Natural killer cell treated with Interleukin-12 subunit alpha and Interleukin-12 subunit beta and Interleukin-15 and Interleukin-18, amount 100 ng/mL, for 72 hours (primary cell): ENCODE measurements at regions not wholly inside any gene's neighbourhood (a gene's known extent, or its start where the extent isn't known, plus 50 kb on each side); places are given as distances from the start of the nearest gene placed in this dataset.

Experiments
- ATAC-seq, 2 donors: fragments of 150-1000 bp; cut with Tn5 transposase in 1 of 2; sonication (Bioruptor Pico), chemical (Tn5 transposase) in 1 of 2; 2 replicates each; pipeline ENCODE4 v1.10.0; 2021
- DNase-seq: peaks from one replicate; pipeline ENCODE4 v3.0.0; 2022; ENCODE audit warnings: low spot score
- H3K27ac Mint-ChIP-seq, 2 donors: 1 replicate in 1 of 2; 2 replicates in 1 of 2; pipeline ENCODE4 v1.8.0; 2022; ENCODE audit warnings: mixed read lengths in 2 of 2, mild to moderate bottlenecking in 1 of 2, moderate library complexity in 1 of 2
- H3K27me3 Mint-ChIP-seq, 2 donors: 1 replicate in 1 of 2; 2 replicates in 1 of 2; pipeline ENCODE4 v1.8.0; 2022; ENCODE audit warnings: mixed read lengths in 2 of 2
- H3K36me3 Mint-ChIP-seq: one replicate; pipeline ENCODE4 v1.8.0; 2022; ENCODE audit warnings: mixed read lengths
- H3K4me1 Mint-ChIP-seq, 2 donors: 1 replicate in 1 of 2; 2 replicates in 1 of 2; pipeline ENCODE4 v1.8.0; 2022; ENCODE audit warnings: low read depth in 2 of 2, mixed read lengths in 2 of 2, mild to moderate bottlenecking in 1 of 2
- H3K4me3 Mint-ChIP-seq: one replicate; pipeline ENCODE4 v1.8.0; 2022; ENCODE audit warnings: mixed read lengths
- H3K9me3 Mint-ChIP-seq: 2 replicates; pipeline ENCODE4 v1.8.0; 2022; ENCODE audit warnings: mixed read lengths

GRCh38 chr13:22693691-22694090 lies 487.1 kb upstream of the SGCG start:
- Mint-ChIP-seq H3K27me3 (no peaks in the 10 kb centered on the region), H3K9me3 (peaks cover 13% of the 10 kb centered on the region), H3K36me3 (peaks cover 11% of the 10 kb centered on the region), H3K27ac (no peak overlapping the region), H3K4me3 (no peak overlapping the region), H3K4me1 (no peaks in the 10 kb centered on the region)
- ATAC-seq (no peak), DNase-seq (no peak)

GRCh38 chr13:22696433-22696832 lies 484.3 kb upstream of the SGCG start:
- Mint-ChIP-seq H3K9me3 (peaks cover 18% of the 10 kb centered on the region), H3K27ac (no peak overlapping the region), H3K36me3 (peaks cover 11% of the 10 kb centered on the region), H3K27me3 (no peaks in the 10 kb centered on the region), H3K4me3 (no peak overlapping the region), H3K4me1 (no peaks in the 10 kb centered on the region)
- no peak for ATAC-seq
- DNase-seq, result no peak

DNA sequence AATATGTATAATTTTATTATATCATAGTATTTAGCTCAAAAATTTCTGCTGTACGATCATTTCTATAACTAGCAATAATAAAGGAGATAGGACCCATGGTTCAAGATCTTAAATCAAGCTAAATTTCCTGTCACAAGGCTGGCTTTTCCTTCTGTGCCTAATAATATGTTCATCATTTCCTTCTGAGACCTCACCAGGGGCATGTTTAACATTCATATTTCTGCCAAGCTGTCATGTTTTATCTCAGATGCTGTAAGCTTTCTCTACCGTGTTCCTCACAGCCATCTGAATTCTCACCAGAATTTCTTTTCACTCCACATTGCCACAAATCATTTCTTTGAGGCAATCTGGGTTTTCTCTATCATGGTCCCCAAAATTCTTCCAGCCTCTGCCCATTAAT lies 482.3 kb upstream of the SGCG start:
- no peak for ATAC-seq
- no peaks in the 10 kb centered on the region for H3K27me3 Mint-ChIP-seq
- H3K27ac Mint-ChIP-seq, result no peak overlapping the region
- H3K4me3 Mint-ChIP-seq, result no peak overlapping the region
- H3K4me1 Mint-ChIP-seq, result no peaks in the 10 kb centered on the region
- H3K9me3 Mint-ChIP-seq, result peaks cover 14% of the 10 kb centered on the region
- H3K36me3 Mint-ChIP-seq, result peaks cover 11% of the 10 kb centered on the region
- DNase-seq, result no peak

GRCh38 chr13:22700246-22700887 lies 480.4 kb upstream of the SGCG start:
- ATAC-seq, result no peak
- no peak overlapping the region for H3K27ac Mint-ChIP-seq
- no peaks in the 10 kb centered on the region for H3K4me1 Mint-ChIP-seq
- H3K9me3 Mint-ChIP-seq, result peaks cover 10% of the 10 kb centered on the region
- peaks cover 4% of the 10 kb centered on the region for H3K36me3 Mint-ChIP-seq
- no peak overlapping the region for H3K4me3 Mint-ChIP-seq
- H3K27me3 Mint-ChIP-seq, result no peaks in the 10 kb centered on the region
- no peak for DNase-seq

DNA sequence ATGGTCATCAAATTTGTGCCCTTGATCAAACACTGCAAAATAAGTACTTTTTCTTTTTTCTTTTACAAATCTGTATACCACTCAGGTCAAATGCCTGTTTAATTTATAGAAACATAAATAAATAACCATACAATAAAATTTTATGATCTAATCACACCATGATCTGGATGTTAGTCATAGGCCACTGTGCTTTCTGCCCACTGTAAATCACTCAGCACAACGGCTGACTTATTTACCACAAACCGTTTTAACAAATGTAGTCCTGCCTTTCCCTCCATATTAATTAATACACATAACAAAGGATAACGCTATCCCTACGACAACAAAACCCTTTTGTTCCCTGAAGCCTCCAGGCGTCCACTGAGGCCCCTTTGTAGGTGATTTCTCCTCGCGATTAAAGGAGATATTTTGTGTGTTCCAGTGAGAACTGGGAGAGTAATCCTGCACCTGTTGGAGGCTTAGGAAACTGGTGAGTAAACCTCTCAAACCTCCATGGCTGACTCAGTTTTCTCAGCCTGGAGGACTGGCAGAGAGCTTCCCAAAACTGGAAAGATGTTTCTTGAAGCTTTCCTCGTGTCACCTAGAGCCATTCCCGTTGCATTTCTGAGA lies 477.1 kb upstream of the SGCG start:
- no peaks in the 10 kb centered on the region for H3K4me1 Mint-ChIP-seq
- H3K9me3 Mint-ChIP-seq, result peaks cover 9% of the 10 kb centered on the region
- no peak overlapping the region for H3K27ac Mint-ChIP-seq
- no peak overlapping the region for H3K4me3 Mint-ChIP-seq
- no peak for ATAC-seq
- DNase-seq, result no peak
- H3K36me3 Mint-ChIP-seq, result no peaks in the 10 kb centered on the region
- no peaks in the 10 kb centered on the region for H3K27me3 Mint-ChIP-seq

DNA sequence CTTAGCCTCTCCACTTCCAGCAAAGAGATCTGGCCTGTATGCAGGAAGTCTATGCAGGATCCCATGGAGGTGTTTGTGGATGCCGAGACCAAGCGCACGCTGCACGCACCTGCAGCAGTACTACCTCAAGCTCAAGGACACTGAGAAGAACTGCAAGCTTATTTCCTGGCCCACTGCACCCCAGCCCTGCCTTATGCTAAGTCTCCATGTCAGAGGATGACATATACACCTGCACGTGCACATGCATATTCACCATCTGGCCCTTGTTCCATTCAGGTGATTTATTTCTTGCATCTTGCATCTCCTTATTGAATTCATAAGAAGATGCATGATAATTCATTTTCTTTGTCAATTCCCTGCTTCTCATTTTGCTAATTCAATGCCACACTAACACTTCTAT lies 472.8 kb upstream of the SGCG start:
- ATAC-seq, result no peak
- H3K27me3 Mint-ChIP-seq, result no peaks in the 10 kb centered on the region
- no peak for DNase-seq
- no peaks in the 10 kb centered on the region for H3K36me3 Mint-ChIP-seq
- H3K4me3 Mint-ChIP-seq, result no peak overlapping the region
- H3K4me1 Mint-ChIP-seq, result no peaks in the 10 kb centered on the region
- no peak overlapping the region for H3K27ac Mint-ChIP-seq
- H3K9me3 Mint-ChIP-seq, result peaks cover 8% of the 10 kb centered on the region

DNA sequence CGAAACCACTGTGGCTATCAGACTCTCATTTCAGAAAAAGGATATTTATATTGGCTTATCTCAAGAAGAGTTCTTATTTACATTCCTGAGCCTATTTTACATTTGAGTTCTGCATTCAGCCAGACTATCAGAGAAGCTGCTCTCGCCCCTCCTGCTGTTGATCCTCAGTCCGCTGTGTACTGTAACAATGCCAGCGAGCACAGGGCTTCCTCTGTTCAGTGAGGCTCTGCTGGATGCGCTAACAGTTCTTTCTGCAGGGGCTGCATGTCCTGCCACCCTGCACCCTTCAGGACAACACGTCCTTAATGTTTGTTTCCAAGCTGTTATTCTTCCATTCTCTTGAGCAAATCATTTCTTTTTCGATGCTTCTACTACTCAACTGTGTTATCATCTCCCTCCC lies 463.7 kb upstream of the SGCG start:
- DNase-seq, result no peak
- H3K36me3 Mint-ChIP-seq, result no peaks in the 10 kb centered on the region
- H3K9me3 Mint-ChIP-seq, result peaks cover 3% of the 10 kb centered on the region
- no peak overlapping the region for H3K27ac Mint-ChIP-seq
- H3K27me3 Mint-ChIP-seq, result no peaks in the 10 kb centered on the region
- no peak overlapping the region for H3K4me3 Mint-ChIP-seq
- no peak for ATAC-seq
- H3K4me1 Mint-ChIP-seq, result no peaks in the 10 kb centered on the region

DNA sequence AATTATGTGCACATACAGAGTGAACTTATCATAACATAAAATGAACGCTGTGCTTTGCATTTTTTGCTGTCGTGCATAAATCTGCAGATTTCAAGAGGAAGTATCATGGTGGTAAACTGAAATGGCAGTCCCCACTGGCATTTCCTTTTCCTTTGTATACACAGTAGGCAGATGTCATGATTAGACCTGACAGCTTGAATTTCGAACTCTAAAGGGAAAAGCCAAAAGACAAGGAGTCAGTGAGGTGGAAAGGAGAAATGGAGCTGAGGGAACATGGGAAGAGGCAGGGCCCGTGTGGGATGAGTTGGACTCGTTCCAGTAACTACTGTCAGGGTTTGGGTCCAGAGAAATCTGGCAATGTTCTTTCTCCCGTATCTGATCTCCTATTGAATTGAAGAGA lies 454.1 kb upstream of the SGCG start:
- H3K9me3 Mint-ChIP-seq, result no peaks in the 10 kb centered on the region
- H3K4me3 Mint-ChIP-seq, result no peak overlapping the region
- H3K27ac Mint-ChIP-seq, result no peak overlapping the region
- DNase-seq (no peak), ATAC-seq (no peak)
- no peaks in the 10 kb centered on the region for H3K4me1 Mint-ChIP-seq
- no peaks in the 10 kb centered on the region for H3K36me3 Mint-ChIP-seq
- H3K27me3 Mint-ChIP-seq, result no peaks in the 10 kb centered on the region

- no peak for ATAC-seq
Observed at GRCh38 chr13:22735011-22735995, 445.5 kb upstream of the SGCG start.

GRCh38 chr13:22736084-22736767 lies 444.6 kb upstream of the SGCG start:
- DNase-seq, result no peak
- Mint-ChIP-seq H3K27me3 (peaks cover 3 to 7% of the 10 kb centered on the region in 2 donors), H3K4me3 (no peak overlapping the region), H3K27ac (no peak overlapping the region), H3K36me3 (no peaks in the 10 kb centered on the region), H3K9me3 (peaks cover 5% of the 10 kb centered on the region), H3K4me1 (no peaks in the 10 kb centered on the region)
- no peak for ATAC-seq

More at GRCh38 chr13:22735011-22735995, 445.5 kb upstream of the SGCG start:
- H3K9me3 Mint-ChIP-seq, result peaks cover 3% of the 10 kb centered on the region
- no peak for DNase-seq
- H3K27ac Mint-ChIP-seq, result no peak overlapping the region
- H3K4me3 Mint-ChIP-seq, result no peak overlapping the region
- H3K36me3 Mint-ChIP-seq, result no peaks in the 10 kb centered on the region
- peaks cover 3 to 7% of the 10 kb centered on the region in 2 donors for H3K27me3 Mint-ChIP-seq
- no peaks in the 10 kb centered on the region for H3K4me1 Mint-ChIP-seq

DNA sequence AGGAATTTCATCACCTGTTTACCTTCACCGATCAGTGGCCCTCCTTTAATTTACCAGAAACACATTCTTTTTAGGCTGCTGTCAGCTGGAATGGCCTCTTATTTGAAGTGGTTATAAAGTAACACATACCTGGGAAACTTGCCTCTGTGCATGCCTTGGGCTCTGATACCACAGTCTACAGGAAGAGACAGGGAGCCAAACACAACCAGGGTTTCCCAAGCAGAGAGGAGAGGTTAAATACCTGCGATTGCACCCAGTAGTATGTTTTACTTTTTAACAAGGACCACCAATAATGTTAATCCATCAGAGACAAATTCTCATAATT lies 444.0 kb upstream of the SGCG start:
- ATAC-seq (no peak), DNase-seq (no peak)
- peaks cover 3 to 7% of the 10 kb centered on the region in 2 donors for H3K27me3 Mint-ChIP-seq
- H3K4me1 Mint-ChIP-seq, result no peaks in the 10 kb centered on the region
- H3K9me3 Mint-ChIP-seq, result peaks cover 5% of the 10 kb centered on the region
- no peaks in the 10 kb centered on the region for H3K36me3 Mint-ChIP-seq
- H3K4me3 Mint-ChIP-seq, result no peak overlapping the region
- H3K27ac Mint-ChIP-seq, result no peak overlapping the region

GRCh38 chr13:22738357-22738756 lies 442.4 kb upstream of the SGCG start:
- Mint-ChIP-seq H3K27ac (no peak overlapping the region), H3K36me3 (no peaks in the 10 kb centered on the region), H3K4me1 (no peaks in the 10 kb centered on the region), H3K27me3 (peaks cover under 1 to 3% of the 10 kb centered on the region in 2 donors), H3K4me3 (no peak overlapping the region), H3K9me3 (peaks cover 3% of the 10 kb centered on the region)
- ATAC-seq (no peak), DNase-seq (no peak)

DNA sequence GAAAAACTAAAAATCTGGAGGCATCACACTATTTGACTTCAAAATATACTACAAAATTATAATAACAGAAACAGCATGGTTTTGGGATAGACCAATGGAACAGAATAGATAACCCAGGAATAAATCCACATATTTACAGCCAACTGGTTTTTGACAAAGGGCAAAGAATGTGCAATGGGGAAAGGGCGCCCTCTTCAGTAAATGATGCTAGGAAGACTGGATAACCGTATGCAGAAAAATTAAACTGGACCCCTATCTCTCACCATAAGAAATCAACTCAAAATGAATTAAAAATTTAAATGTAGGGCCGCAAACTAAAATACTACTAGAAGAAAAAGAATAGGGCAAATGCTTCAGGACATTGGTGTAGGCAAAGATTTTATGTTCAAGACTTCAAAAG lies 440.5 kb upstream of the SGCG start:
- H3K27ac Mint-ChIP-seq, result no peak overlapping the region

More for the DNA sequence above, 440.5 kb upstream of the SGCG start:
- Mint-ChIP-seq H3K4me1 (no peaks in the 10 kb centered on the region), H3K27me3 (no peaks in the 10 kb centered on the region), H3K9me3 (peaks cover 3% of the 10 kb centered on the region), H3K4me3 (no peak overlapping the region), H3K36me3 (no peaks in the 10 kb centered on the region)
- ATAC-seq (no peak), DNase-seq (no peak)
